HEK293T (cell line): ENCODE measurements at regions not wholly inside any gene's neighbourhood (a gene's known extent, or its start where the extent isn't known, plus 50 kb on each side); places are given as distances from the start of the nearest gene placed in this dataset.

Experiments
- ARNT ChIP-seq: fragments of 450-650 bp; IDR thresholded peaks from 2 replicates; pipeline ENCODE4 v1.6.1; 2017; ENCODE audit warnings: mild to moderate bottlenecking
- BHLHE40 ChIP-seq: fragments of 450-650 bp; IDR thresholded peaks from 2 replicates; pipeline ENCODE4 v1.6.1; 2016; ENCODE audit warnings: mild to moderate bottlenecking, moderate library complexity, borderline replicate concordance
- ELF4 ChIP-seq: fragments of 450-650 bp; IDR thresholded peaks from 2 replicates; pipeline ENCODE4 v1.6.1; 2017; ENCODE audit warnings: antibody characterized with exemption
- FOXA1 ChIP-seq: fragments of 450-650 bp; IDR thresholded peaks from 2 replicates; pipeline ENCODE4 v1.6.1; 2016; ENCODE audit warnings: mild to moderate bottlenecking
- FOXK2 ChIP-seq: fragments of 450-650 bp; IDR thresholded peaks from 2 replicates; pipeline ENCODE4 v1.6.1; 2016; ENCODE audit warnings: mild to moderate bottlenecking
- FOXM1 ChIP-seq: fragments of 450-650 bp; IDR thresholded peaks from 2 replicates; pipeline ENCODE4 v1.6.1; 2017; ENCODE audit warnings: mild to moderate bottlenecking, borderline replicate concordance
- HDGF ChIP-seq: fragments of 450-650 bp; IDR thresholded peaks from 2 replicates; pipeline ENCODE4 v1.6.1; 2017; ENCODE audit warnings: antibody characterized with exemption, borderline replicate concordance
- NFRKB ChIP-seq: fragments of 450-650 bp; IDR thresholded peaks from 2 replicates; pipeline ENCODE4 v1.6.1; 2016; ENCODE audit warnings: mild to moderate bottlenecking, moderate library complexity
- SP1 ChIP-seq: fragments of 450-650 bp; IDR thresholded peaks from 2 replicates; pipeline ENCODE4 v1.6.1; 2017
- TARDBP ChIP-seq: fragments of 450-650 bp; IDR thresholded peaks from 2 replicates; pipeline ENCODE4 v1.6.1; 2016
- ZNF384 ChIP-seq: fragments of 450-650 bp; IDR thresholded peaks from 2 replicates; pipeline ENCODE4 v1.6.1; 2016
- TF ChIP-seq, protein P1 (sequence below): fragments of 450-650 bp; IDR thresholded peaks from 2 replicates; pipeline ENCODE4 v1.6.1; 2016

GRCh38 chr9:2271426-2271825 lies 256.3 kb downstream of the SMARCA2 start:
- TF ChIP-seq ELF4 (no peak), HDGF (no peak), TARDBP (no peak), FOXA1 (no peak), BHLHE40 (no peak), ZNF384 (no peak), NFRKB (no peak), ARNT (no peak), FOXM1 (no peak), SP1 (no peak), FOXK2 (no peak)
- TF ChIP-seq, protein P1, sequence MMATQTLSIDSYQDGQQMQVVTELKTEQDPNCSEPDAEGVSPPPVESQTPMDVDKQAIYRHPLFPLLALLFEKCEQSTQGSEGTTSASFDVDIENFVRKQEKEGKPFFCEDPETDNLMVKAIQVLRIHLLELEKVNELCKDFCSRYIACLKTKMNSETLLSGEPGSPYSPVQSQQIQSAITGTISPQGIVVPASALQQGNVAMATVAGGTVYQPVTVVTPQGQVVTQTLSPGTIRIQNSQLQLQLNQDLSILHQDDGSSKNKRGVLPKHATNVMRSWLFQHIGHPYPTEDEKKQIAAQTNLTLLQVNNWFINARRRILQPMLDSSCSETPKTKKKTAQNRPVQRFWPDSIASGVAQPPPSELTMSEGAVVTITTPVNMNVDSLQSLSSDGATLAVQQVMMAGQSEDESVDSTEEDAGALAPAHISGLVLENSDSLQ: no peak
